HepG2 (cell line): ENCODE measurements at regions not wholly inside any gene's neighbourhood (a gene's known extent, or its start where the extent isn't known, plus 50 kb on each side); places are given as distances from the start of the nearest gene placed in this dataset.

ENCODE experiments used
- BRCA1 ChIP-seq: sonication (generic); formaldehyde crosslinking; IDR thresholded peaks from 2 replicates; pipeline ENCODE4 v1.4.0; 2020; ENCODE audit warnings: missing genetic modification reagents
- ESRRA ChIP-seq: sonication (generic); formaldehyde crosslinking; IDR thresholded peaks from 2 replicates; pipeline ENCODE4 v1.5.1; 2020; ENCODE audit warnings: mild to moderate bottlenecking, low read depth, missing genetic modification reagents
- FOXA3 ChIP-seq: IDR thresholded peaks from 2 replicates; pipeline ENCODE4 v1.6.1; 2016; ENCODE audit warnings: missing genetic modification reagents, missing compliant biosample characterization
- POLR2A ChIP-seq, 2 experiments: IDR thresholded peaks; 2 replicates each; pipeline ENCODE4 v1.6.1; 2011; ENCODE audit warnings: low read depth in 2 of 2, low read length in 2 of 2, mild to moderate bottlenecking in 1 of 2, moderate library complexity in 1 of 2; ENCODE audit not compliant: insufficient read depth in 1 of 2
- POLR2AphosphoS5 ChIP-seq: IDR thresholded peaks from 2 replicates; pipeline ENCODE4 v1.6.1; 2012; ENCODE audit warnings: low read depth, low read length
- ZBTB40 ChIP-seq, 2 experiments: fragments of 450-650 bp in 1 of 2; sonication (generic) in 1 of 2; formaldehyde crosslinking in 1 of 2; IDR thresholded peaks; 2 replicates each; pipeline versions ENCODE4 v1.6.1 to v1.8.0; 2016 to 2022; ENCODE audit warnings: antibody characterized with exemption in 1 of 2, mild to moderate bottlenecking in 1 of 2, missing genetic modification reagents in 1 of 2
- ZNF224 ChIP-seq: sonication (generic); formaldehyde crosslinking; IDR thresholded peaks from 2 replicates; pipeline ENCODE4 v1.5.0; 2020; ENCODE audit warnings: mild to moderate bottlenecking, missing genetic modification reagents
- ZNF670 ChIP-seq: sonication (generic); formaldehyde crosslinking; IDR thresholded peaks from 2 replicates; pipeline ENCODE4 v1.8.0; 2022; ENCODE audit warnings: mild to moderate bottlenecking, missing genetic modification reagents, borderline replicate concordance
- TF ChIP-seq, protein P1 (sequence below): sonication (generic); formaldehyde crosslinking; IDR thresholded peaks from 2 replicates; pipeline ENCODE4 v1.5.1; 2020; ENCODE audit warnings: mild to moderate bottlenecking, missing genetic modification reagents
- TF ChIP-seq, protein P2 (sequence below): sonication (generic); formaldehyde crosslinking; IDR thresholded peaks from 2 replicates; pipeline ENCODE4 v1.5.1; 2020; ENCODE audit warnings: missing genetic modification reagents, mild to moderate bottlenecking, borderline replicate concordance

GRCh38 chr19:29884466-29884865 lies 57.6 kb upstream of the URI1 start:
- no peak for TF ChIP-seq ZNF224 (CRISPR knock-in tag)
- TF ChIP-seq ZBTB40 (IDR thresholded peaks at IDR 0.05): no peak
- TF ChIP-seq ZBTB40 (CRISPR knock-in tag; IDR thresholded peaks at IDR 0.05): no peak
- no peak for TF ChIP-seq BRCA1 (CRISPR knock-in tag)
- TF ChIP-seq, protein P1, sequence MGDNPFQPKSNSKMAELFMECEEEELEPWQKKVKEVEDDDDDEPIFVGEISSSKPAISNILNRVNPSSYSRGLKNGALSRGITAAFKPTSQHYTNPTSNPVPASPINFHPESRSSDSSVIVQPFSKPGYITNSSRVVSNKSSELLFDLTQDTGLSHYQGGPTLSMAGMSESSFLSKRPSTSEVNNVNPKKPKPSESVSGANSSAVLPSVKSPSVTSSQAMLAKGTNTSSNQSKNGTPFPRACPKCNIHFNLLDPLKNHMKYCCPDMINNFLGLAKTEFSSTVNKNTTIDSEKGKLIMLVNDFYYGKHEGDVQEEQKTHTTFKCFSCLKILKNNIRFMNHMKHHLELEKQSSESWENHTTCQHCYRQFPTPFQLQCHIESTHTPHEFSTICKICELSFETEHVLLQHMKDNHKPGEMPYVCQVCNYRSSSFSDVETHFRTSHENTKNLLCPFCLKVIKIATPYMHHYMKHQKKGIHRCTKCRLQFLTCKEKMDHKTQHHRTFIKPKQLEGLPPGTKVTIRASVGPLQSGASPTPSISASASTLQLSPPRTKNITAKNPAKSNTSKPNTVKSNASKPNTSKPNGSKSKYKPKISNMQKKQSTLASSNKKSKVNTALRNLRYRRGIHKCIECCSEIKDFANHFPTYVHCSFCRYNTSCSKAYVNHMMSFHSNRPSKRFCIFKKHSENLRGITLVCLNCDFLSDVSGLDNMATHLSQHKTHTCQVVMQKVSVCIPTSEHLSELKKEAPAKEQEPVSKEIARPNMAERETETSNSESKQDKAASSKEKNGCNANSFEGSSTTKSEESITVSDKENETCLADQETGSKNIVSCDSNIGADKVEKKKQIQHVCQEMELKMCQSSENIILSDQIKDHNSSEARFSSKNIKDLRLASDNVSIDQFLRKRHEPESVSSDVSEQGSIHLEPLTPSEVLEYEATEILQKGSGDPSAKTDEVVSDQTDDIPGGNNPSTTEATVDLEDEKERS (CRISPR knock-in tag): no peak
- TF ChIP-seq, protein P2, sequence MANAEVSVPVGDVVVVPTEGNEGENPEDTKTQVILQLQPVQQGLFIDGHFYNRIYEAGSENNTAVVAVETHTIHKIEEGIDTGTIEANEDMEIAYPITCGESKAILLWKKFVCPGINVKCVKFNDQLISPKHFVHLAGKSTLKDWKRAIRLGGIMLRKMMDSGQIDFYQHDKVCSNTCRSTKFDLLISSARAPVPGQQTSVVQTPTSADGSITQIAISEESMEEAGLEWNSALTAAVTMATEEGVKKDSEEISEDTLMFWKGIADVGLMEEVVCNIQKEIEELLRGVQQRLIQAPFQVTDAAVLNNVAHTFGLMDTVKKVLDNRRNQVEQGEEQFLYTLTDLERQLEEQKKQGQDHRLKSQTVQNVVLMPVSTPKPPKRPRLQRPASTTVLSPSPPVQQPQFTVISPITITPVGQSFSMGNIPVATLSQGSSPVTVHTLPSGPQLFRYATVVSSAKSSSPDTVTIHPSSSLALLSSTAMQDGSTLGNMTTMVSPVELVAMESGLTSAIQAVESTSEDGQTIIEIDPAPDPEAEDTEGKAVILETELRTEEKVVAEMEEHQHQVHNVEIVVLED (CRISPR knock-in tag): no peak
- TF ChIP-seq FOXA3 (CRISPR knock-in tag): no peak
- no peak for TF ChIP-seq ZNF670 (CRISPR knock-in tag)
- TF ChIP-seq POLR2AphosphoS5: no peak
- no peak for TF ChIP-seq ESRRA (CRISPR knock-in tag)
- TF ChIP-seq POLR2A (IDR thresholded peaks at IDR 0.05; ENCODE audit: insufficient read depth in 1 of 2, low read depth in 2 of 2, low read length in 2 of 2): no peak
